ENCODE measurements at regions not wholly inside any gene's neighbourhood (a gene's known extent, or its start where the extent isn't known, plus 50 kb on each side); places are given as distances from the start of the nearest gene placed in this dataset.

DNA sequence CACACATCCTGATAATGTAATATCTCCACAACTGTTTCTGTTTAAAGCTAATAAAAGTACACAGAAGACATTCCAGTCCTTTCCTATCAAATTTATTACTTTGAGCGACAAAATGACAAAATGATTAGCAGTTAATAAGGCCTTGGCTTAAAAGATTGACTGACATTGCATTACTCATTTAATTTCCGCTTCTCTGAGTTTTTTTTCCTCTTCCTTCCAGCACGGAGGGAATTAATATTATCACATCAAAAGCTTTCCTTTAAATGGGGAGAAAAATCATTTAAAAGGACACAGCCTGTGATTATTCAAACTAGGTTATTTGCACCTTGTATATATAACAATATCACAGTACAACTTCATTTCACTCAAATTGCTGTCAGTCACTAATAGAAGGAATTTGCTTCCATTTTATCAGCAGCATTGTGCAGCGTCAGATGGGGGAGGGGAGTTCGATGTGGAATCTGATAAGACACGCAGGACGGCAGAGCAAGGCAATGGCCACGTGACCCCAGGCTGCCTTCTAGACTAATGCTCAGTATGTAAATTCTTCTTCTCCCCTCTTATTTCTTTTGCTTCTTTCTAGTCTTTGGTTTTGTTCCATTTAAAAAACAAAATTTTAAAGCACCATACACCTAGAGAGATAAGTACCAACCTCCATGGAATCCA is 400.5 kb downstream of the IRX1 start:
- dilution Hi-C loops (cut with MboI; ENCODE audit: extremely low pct_ligation_motif_present, low sequenced_read_pairs) (no loop called here), intact Hi-C loops (cut with micrococcal nuclease) (no loop called here)
- Histone ChIP-seq H3K4me3 (replicated peaks in 1 of 3; ENCODE audit: insufficient read depth in 1 of 3, low read depth in 1 of 3, low read length in 3 of 3) (no peak overlapping the region), H3K9me1 (replicated peaks; ENCODE audit: control insufficient read depth, extremely low read depth, insufficient read depth, low read length) (no peaks in the 10 kb centered on the region), H3K9ac (replicated peaks; ENCODE audit: extremely low read depth, insufficient read depth, low read length) (peak overlapping the region; percentile 13), H3K79me2 (ENCODE audit: control insufficient read depth, insufficient read depth, low read length) (no peaks in the 10 kb centered on the region), H3K27me3 (ENCODE audit: control insufficient read depth in 2 of 2, insufficient read depth in 2 of 2, low read length in 2 of 2) (no peaks in the 10 kb centered on the region), H3K4me1 (ENCODE audit: control insufficient read depth, extremely low read depth, insufficient read depth, low read length) (peaks cover 36% of the 10 kb centered on the region), H4K20me1 (replicated peaks; ENCODE audit: control insufficient read depth, extremely low read depth, insufficient read depth, low read length) (no peaks in the 10 kb centered on the region), H3K27ac (ENCODE audit: insufficient read depth, low read depth, low read length) (peak overlapping the region; percentile 68), H3K4me2 (ENCODE audit: insufficient read depth, low read length) (peak overlapping the region; percentile 65), H3K9me3 (replicated peaks; ENCODE audit: control insufficient read depth, insufficient read depth, low read length) (no peaks in the 10 kb centered on the region), H3K36me3 (ENCODE audit: control insufficient read depth in 2 of 2, extremely low read depth in 1 of 2, insufficient read depth in 2 of 2, low read length in 2 of 2) (no peaks in the 10 kb centered on the region), H2AFZ (ENCODE audit: low read depth, low read length) (peak overlapping the region; percentile 1)
- ChIA-PET POLR2A (no interaction called here), CTCF (no interaction called here)
- FAIRE-seq (peak; percentile 86), DNase-seq (ENCODE audit: low read depth, low spot score) (peak; percentile 55)
- BruUV-seq (replicated peaks): no TSS peak
- TF ChIP-seq, protein P1, sequence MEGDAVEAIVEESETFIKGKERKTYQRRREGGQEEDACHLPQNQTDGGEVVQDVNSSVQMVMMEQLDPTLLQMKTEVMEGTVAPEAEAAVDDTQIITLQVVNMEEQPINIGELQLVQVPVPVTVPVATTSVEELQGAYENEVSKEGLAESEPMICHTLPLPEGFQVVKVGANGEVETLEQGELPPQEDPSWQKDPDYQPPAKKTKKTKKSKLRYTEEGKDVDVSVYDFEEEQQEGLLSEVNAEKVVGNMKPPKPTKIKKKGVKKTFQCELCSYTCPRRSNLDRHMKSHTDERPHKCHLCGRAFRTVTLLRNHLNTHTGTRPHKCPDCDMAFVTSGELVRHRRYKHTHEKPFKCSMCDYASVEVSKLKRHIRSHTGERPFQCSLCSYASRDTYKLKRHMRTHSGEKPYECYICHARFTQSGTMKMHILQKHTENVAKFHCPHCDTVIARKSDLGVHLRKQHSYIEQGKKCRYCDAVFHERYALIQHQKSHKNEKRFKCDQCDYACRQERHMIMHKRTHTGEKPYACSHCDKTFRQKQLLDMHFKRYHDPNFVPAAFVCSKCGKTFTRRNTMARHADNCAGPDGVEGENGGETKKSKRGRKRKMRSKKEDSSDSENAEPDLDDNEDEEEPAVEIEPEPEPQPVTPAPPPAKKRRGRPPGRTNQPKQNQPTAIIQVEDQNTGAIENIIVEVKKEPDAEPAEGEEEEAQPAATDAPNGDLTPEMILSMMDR (IDR thresholded peaks at IDR 0.05; ENCODE audit: extremely low read depth in 1 of 2, insufficient read depth in 1 of 2, low read depth in 1 of 2, low read length in 2 of 2): no peak
- TF ChIP-seq POLR2AphosphoS5 (IDR thresholded peaks at IDR 0.05; ENCODE audit: insufficient read depth, low read depth, low read length) (no peak), GATA2 (IDR thresholded peaks at IDR 0.05; ENCODE audit: insufficient read depth, insufficient read length, low read depth, low read length) (peak; percentile 94), FOS (IDR thresholded peaks at IDR 0.05; ENCODE audit: borderline replicate concordance, insufficient read depth, low read length) (peak; percentile 53), EZH2 (IDR thresholded peaks at IDR 0.05; ENCODE audit: borderline replicate concordance, low read depth, low read length, severe bottlenecking) (no peak), JUN (IDR thresholded peaks at IDR 0.05; ENCODE audit: borderline replicate concordance, insufficient read depth, insufficient read length, low read depth) (no peak), MYC (IDR thresholded peaks at IDR 0.05; ENCODE audit: low read depth, low read length) (no peak), POLR2A (IDR thresholded peaks at IDR 0.05; ENCODE audit: low read depth, low read length) (no peak)
